ENCODE measurements at regions not wholly inside any gene's neighbourhood (a gene's known extent, or its start where the extent isn't known, plus 50 kb on each side); places are given as distances from the start of the nearest gene placed in this dataset.
"Not testable (repeated sequence)": the region's sequence is repeated elsewhere in the genome, so short reads cannot be mapped to it uniquely, and the experiment has no call there.

- peak; percentile 44 for DNase-seq (ENCODE audit: low spot score)
These were observed 612.2 kb downstream of the IQCM start for GRCh38 chr4:149203256-149204001.

- no peak for DNase-seq (ENCODE audit: low spot score)
These were observed 613.5 kb downstream of the IQCM start for GRCh38 chr4:149202117-149202516.

- no peak for DNase-seq (ENCODE audit: low spot score)
These were observed 616.0 kb downstream of the IQCM start for GRCh38 chr4:149199594-149199993.

- DNase-seq (ENCODE audit: low spot score), result no peak
These were observed 621.6 kb downstream of the IQCM start for GRCh38 chr4:149194061-149194460.

- DNase-seq (ENCODE audit: low spot score), result no peak
These were observed 627.9 kb downstream of the IQCM start for GRCh38 chr4:149187726-149188125.

- DNase-seq (ENCODE audit: low spot score), result no peak
These were observed 632.0 kb downstream of the IQCM start for GRCh38 chr4:149183638-149184037.

- DNase-seq (ENCODE audit: low spot score), result not testable (repeated sequence)
These were observed 634.2 kb downstream of the IQCM start for GRCh38 chr4:149181459-149181858.

GRCh38 chr4:149176039-149176438, 639.6 kb downstream of the IQCM start:
- no peak for DNase-seq (ENCODE audit: low spot score)

- DNase-seq (ENCODE audit: low spot score), result no peak
These were observed 640.1 kb downstream of the IQCM start for GRCh38 chr4:149175549-149175948.

GRCh38 chr4:149173241-149174013, 642.2 kb downstream of the IQCM start:
- DNase-seq (ENCODE audit: low spot score), result no peak

GRCh38 chr4:149168645-149169044, 647.0 kb downstream of the IQCM start:
- no peak for DNase-seq (ENCODE audit: low spot score)

GRCh38 chr4:149166876-149167275, 648.8 kb downstream of the IQCM start:
- no peak for DNase-seq (ENCODE audit: low spot score)

- no peak for DNase-seq (ENCODE audit: low spot score)
These were observed 649.3 kb downstream of the IQCM start for GRCh38 chr4:149166365-149166764.

GRCh38 chr4:149164282-149164681, 651.4 kb downstream of the IQCM start:
- peak; percentile 49 for DNase-seq (ENCODE audit: low spot score)

GRCh38 chr4:149161247-149161646, 654.4 kb downstream of the IQCM start:
- peak; percentile 77 for DNase-seq (ENCODE audit: low spot score)

- DNase-seq (ENCODE audit: low spot score), result no peak
These were observed 655.3 kb downstream of the IQCM start for GRCh38 chr4:149160370-149160769.

- peak; percentile 57 for DNase-seq (ENCODE audit: low spot score)
These were observed 656.8 kb downstream of the IQCM start for GRCh38 chr4:149158817-149159216.

- no peak for DNase-seq (ENCODE audit: low spot score)
These were observed 669.8 kb downstream of the IQCM start for GRCh38 chr4:149145803-149146202.

- no peak for DNase-seq (ENCODE audit: low spot score)
These were observed 671.6 kb downstream of the IQCM start for GRCh38 chr4:149144060-149144459.

- no peak for DNase-seq (ENCODE audit: low spot score)
These were observed 674.3 kb downstream of the IQCM start for GRCh38 chr4:149141391-149141790.

- DNase-seq (ENCODE audit: low spot score), result no peak
These were observed 674.8 kb downstream of the IQCM start for GRCh38 chr4:149140841-149141240.

GRCh38 chr4:149136951-149137620, 678.6 kb downstream of the IQCM start:
- DNase-seq (ENCODE audit: low spot score), result peak; percentile 12

- no peak for DNase-seq (ENCODE audit: low spot score)
These were observed 680.6 kb downstream of the IQCM start for GRCh38 chr4:149135062-149135461.
